Liver (tissue), 3 donors: ENCODE measurements at regions not wholly inside any gene's neighbourhood (a gene's known extent, or its start where the extent isn't known, plus 50 kb on each side); places are given as distances from the start of the nearest gene placed in this dataset.

Experiments used
- GABPA ChIP-seq, 2 donors: IDR thresholded peaks in 1 of 2; conservative IDR thresholded peaks in 1 of 2; 2 replicates each; pipeline ENCODE4 v1.6.1; 2016; ENCODE audit warnings: antibody characterized with exemption in 2 of 2, mild to moderate bottlenecking in 1 of 2, moderate library complexity in 1 of 2
- RAD21 ChIP-seq, 2 donors: IDR thresholded peaks; 2 replicates each; pipeline ENCODE4 v1.6.1; 2016; ENCODE audit warnings: antibody characterized with exemption in 2 of 2, mild to moderate bottlenecking in 2 of 2
- TAF1 ChIP-seq: conservative IDR thresholded peaks from 2 replicates; pipeline ENCODE4 v1.6.1; 2016; ENCODE audit warnings: antibody characterized with exemption, mild to moderate bottlenecking
- TF ChIP-seq, protein P1 (sequence below): fragments of 150-350 bp; IDR thresholded peaks from 2 replicates; pipeline ENCODE4 v1.5.1; 2017; ENCODE audit warnings: improper control_type of control experiment, low read depth, low read length; ENCODE audit not compliant: missing input control
- TF ChIP-seq, protein P2 (sequence below): IDR thresholded peaks from 2 replicates; pipeline ENCODE4 v1.6.1; 2016; ENCODE audit warnings: antibody characterized with exemption, mild to moderate bottlenecking
- TF ChIP-seq, protein P3 (sequence below): IDR thresholded peaks from 2 replicates; pipeline ENCODE4 v1.6.1; 2016; ENCODE audit warnings: antibody characterized with exemption
- TF ChIP-seq, protein P4 (sequence below): IDR thresholded peaks from 2 replicates; pipeline ENCODE4 v1.6.1; 2016; ENCODE audit warnings: antibody characterized with exemption
- TF ChIP-seq, protein P5 (sequence below): IDR thresholded peaks from 2 replicates; pipeline ENCODE4 v1.6.1; 2016; ENCODE audit warnings: antibody characterized with exemption
- donor health status: healthy.
- donor health status: healthy.

DNA sequence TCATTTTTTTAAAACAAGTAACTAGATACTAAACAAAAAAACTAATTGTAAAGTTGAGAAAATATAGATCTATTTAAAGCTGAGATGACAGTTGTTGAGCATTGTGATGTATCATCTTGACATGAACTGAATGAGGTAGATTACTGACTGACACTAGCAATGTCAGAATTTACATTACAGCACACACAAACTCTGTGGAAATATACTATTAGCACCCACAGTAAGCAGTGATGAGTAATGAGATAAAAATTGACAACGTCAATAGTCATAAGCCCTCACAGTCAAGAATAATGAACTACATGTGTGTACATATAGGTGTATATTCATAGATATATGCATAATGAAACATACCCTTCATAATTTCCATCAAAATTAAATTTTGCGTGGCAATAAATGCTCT, 368.4 kb downstream of the TFEC start:
- TF ChIP-seq, protein P1, sequence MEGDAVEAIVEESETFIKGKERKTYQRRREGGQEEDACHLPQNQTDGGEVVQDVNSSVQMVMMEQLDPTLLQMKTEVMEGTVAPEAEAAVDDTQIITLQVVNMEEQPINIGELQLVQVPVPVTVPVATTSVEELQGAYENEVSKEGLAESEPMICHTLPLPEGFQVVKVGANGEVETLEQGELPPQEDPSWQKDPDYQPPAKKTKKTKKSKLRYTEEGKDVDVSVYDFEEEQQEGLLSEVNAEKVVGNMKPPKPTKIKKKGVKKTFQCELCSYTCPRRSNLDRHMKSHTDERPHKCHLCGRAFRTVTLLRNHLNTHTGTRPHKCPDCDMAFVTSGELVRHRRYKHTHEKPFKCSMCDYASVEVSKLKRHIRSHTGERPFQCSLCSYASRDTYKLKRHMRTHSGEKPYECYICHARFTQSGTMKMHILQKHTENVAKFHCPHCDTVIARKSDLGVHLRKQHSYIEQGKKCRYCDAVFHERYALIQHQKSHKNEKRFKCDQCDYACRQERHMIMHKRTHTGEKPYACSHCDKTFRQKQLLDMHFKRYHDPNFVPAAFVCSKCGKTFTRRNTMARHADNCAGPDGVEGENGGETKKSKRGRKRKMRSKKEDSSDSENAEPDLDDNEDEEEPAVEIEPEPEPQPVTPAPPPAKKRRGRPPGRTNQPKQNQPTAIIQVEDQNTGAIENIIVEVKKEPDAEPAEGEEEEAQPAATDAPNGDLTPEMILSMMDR: no peak
- TF ChIP-seq, protein P2, sequence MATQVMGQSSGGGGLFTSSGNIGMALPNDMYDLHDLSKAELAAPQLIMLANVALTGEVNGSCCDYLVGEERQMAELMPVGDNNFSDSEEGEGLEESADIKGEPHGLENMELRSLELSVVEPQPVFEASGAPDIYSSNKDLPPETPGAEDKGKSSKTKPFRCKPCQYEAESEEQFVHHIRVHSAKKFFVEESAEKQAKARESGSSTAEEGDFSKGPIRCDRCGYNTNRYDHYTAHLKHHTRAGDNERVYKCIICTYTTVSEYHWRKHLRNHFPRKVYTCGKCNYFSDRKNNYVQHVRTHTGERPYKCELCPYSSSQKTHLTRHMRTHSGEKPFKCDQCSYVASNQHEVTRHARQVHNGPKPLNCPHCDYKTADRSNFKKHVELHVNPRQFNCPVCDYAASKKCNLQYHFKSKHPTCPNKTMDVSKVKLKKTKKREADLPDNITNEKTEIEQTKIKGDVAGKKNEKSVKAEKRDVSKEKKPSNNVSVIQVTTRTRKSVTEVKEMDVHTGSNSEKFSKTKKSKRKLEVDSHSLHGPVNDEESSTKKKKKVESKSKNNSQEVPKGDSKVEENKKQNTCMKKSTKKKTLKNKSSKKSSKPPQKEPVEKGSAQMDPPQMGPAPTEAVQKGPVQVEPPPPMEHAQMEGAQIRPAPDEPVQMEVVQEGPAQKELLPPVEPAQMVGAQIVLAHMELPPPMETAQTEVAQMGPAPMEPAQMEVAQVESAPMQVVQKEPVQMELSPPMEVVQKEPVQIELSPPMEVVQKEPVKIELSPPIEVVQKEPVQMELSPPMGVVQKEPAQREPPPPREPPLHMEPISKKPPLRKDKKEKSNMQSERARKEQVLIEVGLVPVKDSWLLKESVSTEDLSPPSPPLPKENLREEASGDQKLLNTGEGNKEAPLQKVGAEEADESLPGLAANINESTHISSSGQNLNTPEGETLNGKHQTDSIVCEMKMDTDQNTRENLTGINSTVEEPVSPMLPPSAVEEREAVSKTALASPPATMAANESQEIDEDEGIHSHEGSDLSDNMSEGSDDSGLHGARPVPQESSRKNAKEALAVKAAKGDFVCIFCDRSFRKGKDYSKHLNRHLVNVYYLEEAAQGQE: no peak
- TF ChIP-seq, protein P3, sequence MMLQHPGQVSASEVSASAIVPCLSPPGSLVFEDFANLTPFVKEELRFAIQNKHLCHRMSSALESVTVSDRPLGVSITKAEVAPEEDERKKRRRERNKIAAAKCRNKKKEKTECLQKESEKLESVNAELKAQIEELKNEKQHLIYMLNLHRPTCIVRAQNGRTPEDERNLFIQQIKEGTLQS: no peak
- TF ChIP-seq TAF1 (no peak), RAD21 (IDR thresholded peaks at IDR 0.05) (no peak), GABPA (IDR thresholded peaks at IDR 0.05 in 1 of 2, conservative IDR thresholded peaks at IDR 0.05 in 1 of 2) (no peak)
- TF ChIP-seq, protein P4, sequence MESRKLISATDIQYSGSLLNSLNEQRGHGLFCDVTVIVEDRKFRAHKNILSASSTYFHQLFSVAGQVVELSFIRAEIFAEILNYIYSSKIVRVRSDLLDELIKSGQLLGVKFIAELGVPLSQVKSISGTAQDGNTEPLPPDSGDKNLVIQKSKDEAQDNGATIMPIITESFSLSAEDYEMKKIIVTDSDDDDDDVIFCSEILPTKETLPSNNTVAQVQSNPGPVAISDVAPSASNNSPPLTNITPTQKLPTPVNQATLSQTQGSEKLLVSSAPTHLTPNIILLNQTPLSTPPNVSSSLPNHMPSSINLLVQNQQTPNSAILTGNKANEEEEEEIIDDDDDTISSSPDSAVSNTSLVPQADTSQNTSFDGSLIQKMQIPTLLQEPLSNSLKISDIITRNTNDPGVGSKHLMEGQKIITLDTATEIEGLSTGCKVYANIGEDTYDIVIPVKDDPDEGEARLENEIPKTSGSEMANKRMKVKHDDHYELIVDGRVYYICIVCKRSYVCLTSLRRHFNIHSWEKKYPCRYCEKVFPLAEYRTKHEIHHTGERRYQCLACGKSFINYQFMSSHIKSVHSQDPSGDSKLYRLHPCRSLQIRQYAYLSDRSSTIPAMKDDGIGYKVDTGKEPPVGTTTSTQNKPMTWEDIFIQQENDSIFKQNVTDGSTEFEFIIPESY: no peak
- TF ChIP-seq, protein P5, sequence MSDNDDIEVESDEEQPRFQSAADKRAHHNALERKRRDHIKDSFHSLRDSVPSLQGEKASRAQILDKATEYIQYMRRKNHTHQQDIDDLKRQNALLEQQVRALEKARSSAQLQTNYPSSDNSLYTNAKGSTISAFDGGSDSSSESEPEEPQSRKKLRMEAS: no peak
